ENCODE measurements at regions not wholly inside any gene's neighbourhood (a gene's known extent, or its start where the extent isn't known, plus 50 kb on each side); places are given as distances from the start of the nearest gene placed in this dataset.
"Not testable (repeated sequence)": the region's sequence is repeated elsewhere in the genome, so short reads cannot be mapped to it uniquely, and the experiment has no call there.

DNA sequence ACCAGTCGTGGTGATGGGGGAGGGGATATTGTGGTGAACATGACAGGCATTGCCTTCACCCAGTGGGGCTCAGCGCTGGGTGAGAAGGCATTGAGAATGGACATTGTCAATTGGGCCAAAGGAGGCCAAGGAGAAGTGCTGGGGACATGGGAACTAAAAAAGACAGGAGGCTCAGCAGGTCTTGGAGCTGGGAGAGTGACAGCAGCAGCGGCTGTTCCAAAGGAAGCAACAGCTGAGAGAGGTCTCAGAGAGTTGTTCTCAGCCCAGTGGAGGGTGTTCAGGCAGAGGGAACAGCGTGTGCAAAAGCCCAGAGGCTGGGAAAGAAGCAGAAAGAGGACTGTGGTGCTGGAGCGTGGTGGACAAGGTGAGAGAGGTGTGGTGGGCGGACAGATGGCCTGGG, 56.6 kb upstream of the ASNS start:
- DNase-seq (ENCODE audit: low read depth), result not testable (repeated sequence)

DNA sequence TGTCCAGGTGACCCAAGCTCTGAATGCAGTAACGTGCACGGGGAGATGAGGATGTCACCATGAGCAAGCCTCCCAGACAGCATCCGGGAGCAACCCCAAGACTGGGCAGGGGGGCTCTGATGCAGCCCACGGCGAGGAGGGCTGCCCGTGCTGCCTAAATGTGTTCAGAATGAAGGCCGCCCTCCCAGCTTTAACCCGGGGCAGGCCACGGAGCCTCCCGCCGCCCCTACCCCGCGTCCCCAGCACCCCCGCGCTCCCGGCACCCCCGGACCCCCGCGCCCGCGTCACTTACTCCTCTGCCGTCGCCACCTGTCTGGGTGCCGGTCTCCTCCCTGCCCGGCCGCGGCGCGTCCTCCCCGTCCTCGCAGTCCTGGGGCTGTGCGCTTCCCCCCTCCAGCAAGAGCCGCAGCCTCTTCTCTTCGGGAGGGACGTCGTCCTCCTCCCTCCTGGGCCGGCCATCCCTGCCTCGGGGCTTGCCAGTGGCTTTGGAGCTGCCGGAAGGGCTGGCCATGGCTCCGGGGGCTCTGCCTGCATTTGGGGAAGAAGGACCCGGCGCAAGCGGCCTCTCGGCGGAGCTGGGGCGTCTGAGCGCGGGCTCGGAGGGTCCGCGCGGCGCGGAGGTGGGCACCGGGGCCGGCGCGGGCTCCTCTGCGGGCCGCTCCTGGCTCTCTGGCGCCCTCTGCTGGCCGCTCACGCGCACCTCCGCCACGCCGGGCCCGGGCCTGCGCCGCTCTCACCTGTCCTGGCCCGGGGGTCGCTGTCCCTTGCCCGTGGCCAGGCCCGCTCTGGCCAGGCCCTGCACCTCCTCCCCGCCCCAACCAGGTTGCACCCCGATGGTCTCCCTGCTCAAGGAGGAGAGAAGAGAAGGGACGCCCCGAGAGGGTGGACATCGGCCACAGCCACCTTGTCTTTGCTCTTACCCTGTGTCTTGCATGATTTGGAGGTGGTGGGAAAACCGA, 55.9 kb upstream of the ASNS start:
- DNase-seq (ENCODE audit: low read depth), result peak; percentile 51

Measured in activated gamma-delta T cell treated with anti-CD3 and anti-CD28 coated beads, Interleukin-2, amount 50 U/mL, for 16 hours (primary cell).